ENCODE measurements at regions not wholly inside any gene's neighbourhood (a gene's known extent, or its start where the extent isn't known, plus 50 kb on each side); places are given as distances from the start of the nearest gene placed in this dataset.

GRCh38 chr13:90673746-90674145, 673.7 kb upstream of the MIR17HG start:
- TF ChIP-seq, protein P1, sequence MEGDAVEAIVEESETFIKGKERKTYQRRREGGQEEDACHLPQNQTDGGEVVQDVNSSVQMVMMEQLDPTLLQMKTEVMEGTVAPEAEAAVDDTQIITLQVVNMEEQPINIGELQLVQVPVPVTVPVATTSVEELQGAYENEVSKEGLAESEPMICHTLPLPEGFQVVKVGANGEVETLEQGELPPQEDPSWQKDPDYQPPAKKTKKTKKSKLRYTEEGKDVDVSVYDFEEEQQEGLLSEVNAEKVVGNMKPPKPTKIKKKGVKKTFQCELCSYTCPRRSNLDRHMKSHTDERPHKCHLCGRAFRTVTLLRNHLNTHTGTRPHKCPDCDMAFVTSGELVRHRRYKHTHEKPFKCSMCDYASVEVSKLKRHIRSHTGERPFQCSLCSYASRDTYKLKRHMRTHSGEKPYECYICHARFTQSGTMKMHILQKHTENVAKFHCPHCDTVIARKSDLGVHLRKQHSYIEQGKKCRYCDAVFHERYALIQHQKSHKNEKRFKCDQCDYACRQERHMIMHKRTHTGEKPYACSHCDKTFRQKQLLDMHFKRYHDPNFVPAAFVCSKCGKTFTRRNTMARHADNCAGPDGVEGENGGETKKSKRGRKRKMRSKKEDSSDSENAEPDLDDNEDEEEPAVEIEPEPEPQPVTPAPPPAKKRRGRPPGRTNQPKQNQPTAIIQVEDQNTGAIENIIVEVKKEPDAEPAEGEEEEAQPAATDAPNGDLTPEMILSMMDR (IDR thresholded peaks at IDR 0.05), result no peak
- no peak for TF ChIP-seq POLR2AphosphoS5 (IDR thresholded peaks at IDR 0.05)
- no peak for TF ChIP-seq POLR2A (IDR thresholded peaks at IDR 0.05)
- no peak for TF ChIP-seq EP300 (IDR thresholded peaks at IDR 0.05)

Measured in gastroesophageal sphincter (tissue), 3 donors.